Liver (tissue), 7 donors: ENCODE measurements at regions not wholly inside any gene's neighbourhood (a gene's known extent, or its start where the extent isn't known, plus 50 kb on each side); places are given as distances from the start of the nearest gene placed in this dataset.
"Not testable (repeated sequence)": the region's sequence is repeated elsewhere in the genome, so short reads cannot be mapped to it uniquely, and the experiment has no call there.

Source experiments
- DNase-seq: peaks from one replicate; pipeline ENCODE4 v3.0.0-alpha.2; 2017; ENCODE audit warnings: low spot score
- H3K27ac ChIP-seq, 2 donors: one replicate each; pipeline ENCODE4 v1.7.0; 2013; ENCODE audit warnings: inconsistent platforms in 2 of 2, low read length in 2 of 2, control low read depth in 1 of 2, low read depth in 1 of 2, mild to moderate bottlenecking in 1 of 2
- H3K27me3 ChIP-seq, 4 donors: one replicate each; pipeline versions ENCODE4 v1.6.1 to v1.7.0; 2013; ENCODE audit warnings: low read length in 3 of 4, inconsistent platforms in 1 of 4, mild to moderate bottlenecking in 1 of 4, moderate library complexity in 1 of 4; ENCODE audit not compliant: control insufficient read depth in 4 of 4, insufficient read depth in 4 of 4
- H3K36me3 ChIP-seq, 4 donors: one replicate each; pipeline versions ENCODE4 v1.6.1 to v1.7.0; 2013; ENCODE audit warnings: low read length in 3 of 4, mild to moderate bottlenecking in 3 of 4, low read depth in 1 of 4, moderate library complexity in 1 of 4; ENCODE audit not compliant: control insufficient read depth in 4 of 4, insufficient read depth in 3 of 4
- H3K4me1 ChIP-seq, 4 donors: one replicate each; pipeline versions ENCODE4 v1.6.1 to v1.7.0; 2013; ENCODE audit warnings: low read length in 3 of 4, mild to moderate bottlenecking in 3 of 4, moderate library complexity in 1 of 4; ENCODE audit not compliant: control insufficient read depth in 4 of 4, insufficient read depth in 4 of 4
- H3K4me3 ChIP-seq, 3 donors: one replicate each; pipeline versions ENCODE4 v1.6.1 to v1.7.0; 2013; ENCODE audit warnings: low read length in 3 of 3, control low read depth in 1 of 3, low read depth in 1 of 3, mild to moderate bottlenecking in 1 of 3
- H3K9ac ChIP-seq, 2 donors: one replicate each; pipeline ENCODE4 v1.7.0; 2013; ENCODE audit warnings: low read length in 2 of 2, mild to moderate bottlenecking in 2 of 2, moderate library complexity in 2 of 2, control low read depth in 1 of 2, low read depth in 1 of 2
- H3K9me3 ChIP-seq, 4 donors: one replicate each; pipeline versions ENCODE4 v1.6.1 to v1.7.0; 2013; ENCODE audit warnings: low read length in 3 of 4; ENCODE audit not compliant: control insufficient read depth in 4 of 4
- EGR1 ChIP-seq, 2 donors: IDR thresholded peaks; 2 replicates each; pipeline ENCODE4 v1.6.1; 2016 to 2018; ENCODE audit warnings: antibody characterized with exemption in 2 of 2, low read depth in 2 of 2
- FOXA1 ChIP-seq: IDR thresholded peaks from 2 replicates; pipeline ENCODE4 v1.6.1; 2016; ENCODE audit warnings: antibody characterized with exemption
- HNF4A ChIP-seq, 2 donors: conservative IDR thresholded peaks; 2 replicates each; pipeline ENCODE4 v1.6.1; 2016; ENCODE audit warnings: antibody characterized with exemption in 2 of 2, mild to moderate bottlenecking in 2 of 2
- JUND ChIP-seq, 2 donors: IDR thresholded peaks; 2 replicates each; pipeline ENCODE4 v1.6.1; 2016; ENCODE audit warnings: antibody characterized with exemption in 2 of 2
- MAX ChIP-seq: IDR thresholded peaks from 2 replicates; pipeline ENCODE4 v1.6.1; 2016; ENCODE audit warnings: antibody characterized with exemption
- NR2F2 ChIP-seq: IDR thresholded peaks from 2 replicates; pipeline ENCODE4 v1.6.1; 2016; ENCODE audit warnings: antibody characterized with exemption
- REST ChIP-seq: IDR thresholded peaks from 2 replicates; pipeline ENCODE4 v1.6.1; 2016; ENCODE audit warnings: antibody characterized with exemption, mild to moderate bottlenecking
- RXRA ChIP-seq, 2 donors: IDR thresholded peaks; 2 replicates each; pipeline ENCODE4 v1.6.1; 2017 to 2018; ENCODE audit warnings: antibody characterized with exemption in 2 of 2, mild to moderate bottlenecking in 1 of 2
- ZBTB33 ChIP-seq: IDR thresholded peaks from 2 replicates; pipeline ENCODE4 v1.6.1; 2016; ENCODE audit warnings: antibody characterized with exemption
- WGBS: extraction: QIAGEN DNeasy Blood & Tissue Kit; methylation state at CpG from one replicate; pipeline ENCODE4 v1.1.7; 2013; 5-methylcytosine and 5-hydroxymethylcytosine counted together
- donor health status: healthy.
- donor health status: healthy.
- donor health status: healthy.
- donor health status: healthy.

- DNase-seq = no peak
- H3K36me3 ChIP-seq = no peaks in the 10 kb centered on the region
- no peak overlapping the region for H3K27ac ChIP-seq
- H3K4me1 ChIP-seq = no peaks in the 10 kb centered on the region
- 72% methylated on average over 4 of the region's 4 CpGs for whole genome bisulfite sequencing
- no peaks in the 10 kb centered on the region for H3K27me3 ChIP-seq
- TF ChIP-seq NR2F2 (no peak), HNF4A (conservative IDR thresholded peaks at IDR 0.05) (no peak), MAX (no peak), JUND (IDR thresholded peaks at IDR 0.05) (no peak), FOXA1 (no peak), EGR1 (IDR thresholded peaks at IDR 0.05; ENCODE audit: low read depth in 2 of 2) (no peak), RXRA (IDR thresholded peaks at IDR 0.05) (no peak), ZBTB33 (no peak), REST (no peak)
- no peak overlapping the region for H3K4me3 ChIP-seq
- H3K9me3 ChIP-seq = no peaks in the 10 kb centered on the region
- H3K9ac ChIP-seq = no peak overlapping the region
These were observed 111.8 kb upstream of the CAB39 start for GRCh38 chr2:230600881-230601280.

- no peak for TF ChIP-seq EGR1 (IDR thresholded peaks at IDR 0.05; ENCODE audit: low read depth in 2 of 2)
- WGBS = 97% methylated on average over 7 of the region's 7 CpGs
- Histone ChIP-seq H3K9ac (no peak overlapping the region), H3K36me3 (no peaks in the 10 kb centered on the region), H3K9me3 (no peaks in the 10 kb centered on the region), H3K4me1 (no peaks in the 10 kb centered on the region), H3K4me3 (no peak overlapping the region), H3K27ac (no peak overlapping the region), H3K27me3 (no peaks in the 10 kb centered on the region)
- no peak for DNase-seq
These were observed 111.1 kb upstream of the CAB39 start for GRCh38 chr2:230601510-230601909.

GRCh38 chr2:230602562-230603230, 109.9 kb upstream of the CAB39 start:
- no peaks in the 10 kb centered on the region for H3K9me3 ChIP-seq
- H3K27ac ChIP-seq = no peak overlapping the region
- H3K4me3 ChIP-seq = no peak overlapping the region
- TF ChIP-seq HNF4A (conservative IDR thresholded peaks at IDR 0.05) = no peak
- 74% methylated on average over 7 of the region's 7 CpGs for WGBS
- DNase-seq = no peak
- H3K36me3 ChIP-seq = no peaks in the 10 kb centered on the region
- H3K27me3 ChIP-seq = no peaks in the 10 kb centered on the region
- no peaks in the 10 kb centered on the region for H3K4me1 ChIP-seq
- no peak overlapping the region for H3K9ac ChIP-seq

- not testable (repeated sequence) for H3K4me1 ChIP-seq, H3K9ac ChIP-seq, H3K27me3 ChIP-seq, H3K27ac ChIP-seq, H3K4me3 ChIP-seq, H3K36me3 ChIP-seq, H3K9me3 ChIP-seq, DNase-seq
These were observed 109.3 kb upstream of the CAB39 start for GRCh38 chr2:230603317-230603716.

- not testable (repeated sequence) for H3K4me1 ChIP-seq, H3K27ac ChIP-seq, H3K27me3 ChIP-seq, DNase-seq, H3K9ac ChIP-seq, H3K36me3 ChIP-seq, H3K4me3 ChIP-seq, H3K9me3 ChIP-seq
- 84% methylated on average over 3 of the region's 3 CpGs for WGBS
These were observed 108.5 kb upstream of the CAB39 start for GRCh38 chr2:230604158-230604557.
